ENCODE measurements at regions not wholly inside any gene's neighbourhood (a gene's known extent, or its start where the extent isn't known, plus 50 kb on each side); places are given as distances from the start of the nearest gene placed in this dataset.

DNA sequence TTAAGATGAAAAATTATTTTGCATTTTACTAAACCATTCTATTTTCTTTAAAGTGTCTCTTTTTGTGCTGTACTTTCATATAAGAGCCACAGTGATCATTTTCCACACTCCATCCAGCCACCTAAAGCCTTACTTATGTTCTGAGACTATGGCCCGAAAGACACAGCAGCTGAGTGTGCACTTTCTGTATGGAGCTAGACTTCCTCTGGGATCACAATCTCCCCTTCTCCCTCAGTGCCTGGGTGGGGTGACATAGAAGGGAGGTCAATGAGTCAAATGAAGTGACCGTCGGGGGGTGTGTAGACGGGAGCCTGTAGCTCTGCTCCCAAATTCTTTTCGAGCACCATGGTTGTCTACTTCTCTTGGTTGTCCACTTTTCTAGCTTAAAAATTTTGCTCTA is 97.8 kb upstream of the ARL4C start:
- Histone ChIP-seq H3K27me3 (ENCODE audit: control insufficient read depth, insufficient read depth, low read length) (no peaks in the 10 kb centered on the region), H3K9ac (ENCODE audit: insufficient read depth, low read length) (no peak overlapping the region), H2AFZ (ENCODE audit: low read length) (no peak overlapping the region), H3K9me3 (ENCODE audit: control insufficient read depth, insufficient read depth, low read depth, low read length) (no peaks in the 10 kb centered on the region), H3K4me2 (ENCODE audit: extremely low read depth, insufficient read depth, low read length) (no peak overlapping the region), H4K20me1 (ENCODE audit: control insufficient read depth, extremely low read depth, insufficient read depth, low read length) (no peaks in the 10 kb centered on the region), H3K4me3 (replicated peaks in 1 of 4; ENCODE audit: control extremely low read depth in 1 of 4, insufficient read depth in 1 of 4, low read depth in 3 of 4, low read length in 4 of 4) (no peak overlapping the region), H3K36me3 (ENCODE audit: control insufficient read depth, insufficient read depth, low read length) (no peaks in the 10 kb centered on the region), H3K4me1 (ENCODE audit: control insufficient read depth, extremely low read depth, insufficient read depth, low read length) (peaks cover 2% of the 10 kb centered on the region), H3K79me2 (ENCODE audit: control insufficient read depth, insufficient read depth, low read length) (no peaks in the 10 kb centered on the region), H3K27ac (ENCODE audit: insufficient read depth, low read length) (no peak overlapping the region)
- no peak for TF ChIP-seq CTCF (conservative IDR thresholded peaks at IDR 0.05 in 1 of 2, IDR thresholded peaks at IDR 0.05 in 1 of 2; ENCODE audit: low read depth in 1 of 2, low read length in 2 of 2)
- no peak for TF ChIP-seq EZH2 (IDR thresholded peaks at IDR 0.05; ENCODE audit: low read length, missing control alignments)
- no peak for DNase-seq (ENCODE audit: low read depth in 2 of 2)

DNA sequence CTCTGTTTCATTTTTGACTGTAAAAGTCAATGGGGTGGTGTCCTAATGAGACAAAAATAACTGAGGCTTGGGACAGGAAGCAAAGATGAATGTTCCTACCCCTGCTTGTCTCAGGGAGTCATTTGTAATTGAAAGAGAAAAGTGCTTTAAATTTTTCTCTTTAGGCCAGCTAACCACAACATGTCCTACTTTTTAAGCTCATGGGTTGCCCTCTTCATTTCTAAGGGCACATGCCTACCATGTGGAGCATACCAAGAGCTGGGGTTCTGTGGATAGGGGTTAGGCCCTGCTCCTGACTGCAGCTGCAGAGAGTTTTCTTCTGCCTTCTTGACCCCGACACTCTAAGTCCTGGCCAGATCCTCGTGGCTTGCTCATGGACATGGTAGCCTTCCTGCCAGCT is 96.8 kb upstream of the ARL4C start:
- peak in 1 of 2 donors; percentile 81 for DNase-seq (ENCODE audit: low read depth in 2 of 2)
- Histone ChIP-seq H4K20me1 (ENCODE audit: control insufficient read depth, extremely low read depth, insufficient read depth, low read length) (no peaks in the 10 kb centered on the region), H3K27ac (ENCODE audit: insufficient read depth, low read length) (no peak overlapping the region), H3K27me3 (ENCODE audit: control insufficient read depth, insufficient read depth, low read length) (no peaks in the 10 kb centered on the region), H2AFZ (ENCODE audit: low read length) (no peak overlapping the region), H3K36me3 (ENCODE audit: control insufficient read depth, insufficient read depth, low read length) (no peaks in the 10 kb centered on the region), H3K9ac (ENCODE audit: insufficient read depth, low read length) (no peak overlapping the region), H3K4me1 (ENCODE audit: control insufficient read depth, extremely low read depth, insufficient read depth, low read length) (peaks cover 2% of the 10 kb centered on the region), H3K9me3 (ENCODE audit: control insufficient read depth, insufficient read depth, low read depth, low read length) (no peaks in the 10 kb centered on the region), H3K4me2 (ENCODE audit: extremely low read depth, insufficient read depth, low read length) (no peak overlapping the region), H3K4me3 (replicated peaks in 1 of 4; ENCODE audit: control extremely low read depth in 1 of 4, insufficient read depth in 1 of 4, low read depth in 3 of 4, low read length in 4 of 4) (no peak overlapping the region), H3K79me2 (ENCODE audit: control insufficient read depth, insufficient read depth, low read length) (no peaks in the 10 kb centered on the region)
- TF ChIP-seq EZH2 (IDR thresholded peaks at IDR 0.05; ENCODE audit: low read length, missing control alignments) (no peak), CTCF (conservative IDR thresholded peaks at IDR 0.05 in 1 of 2, IDR thresholded peaks at IDR 0.05 in 1 of 2; ENCODE audit: low read depth in 1 of 2, low read length in 2 of 2) (no peak)

- Histone ChIP-seq H3K4me1 (ENCODE audit: control insufficient read depth, extremely low read depth, insufficient read depth, low read length) (peaks cover 2% of the 10 kb centered on the region), H3K9me3 (ENCODE audit: control insufficient read depth, insufficient read depth, low read depth, low read length) (no peaks in the 10 kb centered on the region), H3K79me2 (ENCODE audit: control insufficient read depth, insufficient read depth, low read length) (no peaks in the 10 kb centered on the region), H2AFZ (ENCODE audit: low read length) (no peak overlapping the region), H3K4me2 (ENCODE audit: extremely low read depth, insufficient read depth, low read length) (no peak overlapping the region), H3K36me3 (ENCODE audit: control insufficient read depth, insufficient read depth, low read length) (no peaks in the 10 kb centered on the region), H3K27me3 (ENCODE audit: control insufficient read depth, insufficient read depth, low read length) (no peaks in the 10 kb centered on the region), H3K4me3 (replicated peaks in 1 of 4; ENCODE audit: control extremely low read depth in 1 of 4, insufficient read depth in 1 of 4, low read depth in 3 of 4, low read length in 4 of 4) (no peak overlapping the region), H3K27ac (ENCODE audit: insufficient read depth, low read length) (no peak overlapping the region), H4K20me1 (ENCODE audit: control insufficient read depth, extremely low read depth, insufficient read depth, low read length) (no peaks in the 10 kb centered on the region), H3K9ac (ENCODE audit: insufficient read depth, low read length) (no peak overlapping the region)
- no peak for DNase-seq (ENCODE audit: low read depth in 2 of 2)
- TF ChIP-seq CTCF (conservative IDR thresholded peaks at IDR 0.05 in 1 of 2, IDR thresholded peaks at IDR 0.05 in 1 of 2; ENCODE audit: low read depth in 1 of 2, low read length in 2 of 2) (no peak), EZH2 (IDR thresholded peaks at IDR 0.05; ENCODE audit: low read length, missing control alignments) (no peak)
Observed at GRCh38 chr2:234592541-234592940, 95.7 kb upstream of the ARL4C start.
